HG02623 (cell line): ENCODE measurements at regions not wholly inside any gene's neighbourhood (a gene's known extent, or its start where the extent isn't known, plus 50 kb on each side); places are given as distances from the start of the nearest gene placed in this dataset.
"Not testable (repeated sequence)": the region's sequence is repeated elsewhere in the genome, so short reads cannot be mapped to it uniquely, and the experiment has no call there.

ENCODE experiments used
- ATAC-seq: cut with Tn5 transposase; IDR thresholded peaks from one replicate; pipeline ENCODE4 v1.9.1; 2021; ENCODE audit warnings: moderate library complexity; ENCODE audit not compliant: unreplicated experiment

- no peak for ATAC-seq
Measured at GRCh38 chr4:12716896-12717295, 767.2 kb downstream of the RAB28 start.

- ATAC-seq, result no peak
Measured at GRCh38 chr4:12712648-12713339, 771.3 kb downstream of the RAB28 start.

DNA sequence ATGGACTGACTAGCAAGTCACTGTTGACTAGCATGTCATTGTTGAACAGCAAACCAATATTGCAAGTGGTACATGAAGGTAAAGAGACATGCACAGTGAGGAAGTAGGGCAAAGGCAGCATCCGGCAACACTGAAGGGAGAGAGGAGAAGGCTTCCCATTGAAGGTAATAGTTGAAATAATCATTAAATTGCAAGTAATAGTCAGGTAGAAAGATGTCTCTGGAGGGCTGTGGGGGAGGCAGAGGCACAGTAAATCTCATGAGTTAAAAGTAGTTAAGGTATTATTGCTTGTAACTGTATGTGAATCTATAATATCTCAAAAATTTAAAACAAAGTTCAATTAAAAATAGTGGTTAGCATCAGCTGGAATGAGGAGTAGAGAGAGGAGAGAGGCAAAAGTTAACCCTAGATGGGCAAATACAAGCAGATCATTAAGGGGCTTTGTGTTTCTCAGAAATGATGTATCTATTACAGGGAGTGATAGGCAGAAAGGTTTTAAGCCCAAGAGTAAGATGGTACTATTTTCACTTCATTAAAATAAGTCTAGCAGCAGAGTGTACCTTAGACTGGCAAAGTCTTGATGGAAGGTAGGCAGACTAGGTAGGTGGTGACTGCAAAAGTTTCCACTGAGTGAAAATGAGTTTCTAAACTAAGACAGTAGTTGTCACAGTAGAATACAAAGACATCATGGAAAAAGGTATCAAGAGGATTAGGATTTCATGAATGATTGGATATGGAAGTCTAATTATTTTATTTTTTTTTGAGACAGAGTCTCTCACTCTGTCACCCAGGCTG is 776.6 kb downstream of the RAB28 start:
- ATAC-seq, result no peak

DNA sequence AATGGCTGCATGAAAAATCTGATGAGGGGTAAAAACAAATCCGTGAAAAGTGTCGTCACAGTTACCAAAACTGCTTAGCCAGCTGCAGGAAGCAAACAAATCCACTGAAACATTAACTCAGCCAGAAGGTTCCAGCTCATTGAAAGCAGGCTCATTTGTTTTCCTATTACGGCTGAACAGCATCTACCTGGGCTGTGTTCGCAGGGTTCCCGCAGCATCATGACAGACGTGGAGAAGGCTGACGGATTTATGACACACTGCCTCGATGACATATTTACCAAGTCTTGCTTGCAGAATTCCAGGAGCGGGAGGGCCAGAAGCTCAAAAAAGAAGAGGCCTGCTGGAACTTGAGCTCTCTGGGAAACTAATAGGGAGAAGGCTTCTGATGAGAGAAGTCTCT is 781.1 kb downstream of the RAB28 start:
- no peak for ATAC-seq

DNA sequence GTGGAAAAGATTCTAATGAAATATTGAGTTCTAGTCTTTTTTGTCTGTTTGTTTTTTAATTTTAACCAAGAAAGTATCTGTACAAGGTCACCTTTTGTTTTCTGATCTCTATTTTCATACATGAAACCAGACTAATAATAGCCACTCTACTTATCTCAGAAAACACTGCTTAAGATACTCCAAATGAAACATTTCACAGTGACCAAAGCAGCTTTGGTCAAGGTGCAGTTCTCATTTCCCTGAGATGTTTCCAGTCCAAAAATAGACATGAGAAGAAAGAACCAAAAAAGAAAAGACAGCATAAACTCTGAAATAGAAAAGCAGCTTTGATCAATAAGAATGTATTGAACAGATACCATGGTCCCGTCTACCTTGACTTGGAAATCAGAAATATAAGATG is 782.8 kb downstream of the RAB28 start:
- no peak for ATAC-seq

- ATAC-seq, result no peak
Measured at GRCh38 chr4:12697970-12698369, 786.2 kb downstream of the RAB28 start.

- no peak for ATAC-seq
Measured at GRCh38 chr4:12692815-12693214, 791.3 kb downstream of the RAB28 start.

GRCh38 chr4:12691168-12691567 is 793.0 kb downstream of the RAB28 start:
- no peak for ATAC-seq

DNA sequence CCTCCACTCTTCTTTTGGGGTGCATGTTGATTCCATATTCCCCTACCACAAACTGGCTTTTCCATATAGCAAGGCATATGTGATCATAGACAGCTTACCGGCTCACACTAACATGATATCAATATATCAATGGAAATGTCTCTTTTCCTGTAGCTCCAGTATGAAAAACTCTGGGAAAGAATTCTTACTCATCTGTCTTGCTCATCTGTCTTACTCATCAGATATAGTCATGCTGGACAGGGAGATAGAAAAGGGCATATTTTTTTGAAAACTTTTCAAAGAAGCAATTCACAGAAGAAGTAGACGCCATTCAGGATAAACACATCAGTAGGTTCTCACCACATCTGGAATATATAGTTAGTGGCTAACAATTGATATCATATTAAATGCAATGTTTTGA is 794.7 kb downstream of the RAB28 start:
- no peak for ATAC-seq

DNA sequence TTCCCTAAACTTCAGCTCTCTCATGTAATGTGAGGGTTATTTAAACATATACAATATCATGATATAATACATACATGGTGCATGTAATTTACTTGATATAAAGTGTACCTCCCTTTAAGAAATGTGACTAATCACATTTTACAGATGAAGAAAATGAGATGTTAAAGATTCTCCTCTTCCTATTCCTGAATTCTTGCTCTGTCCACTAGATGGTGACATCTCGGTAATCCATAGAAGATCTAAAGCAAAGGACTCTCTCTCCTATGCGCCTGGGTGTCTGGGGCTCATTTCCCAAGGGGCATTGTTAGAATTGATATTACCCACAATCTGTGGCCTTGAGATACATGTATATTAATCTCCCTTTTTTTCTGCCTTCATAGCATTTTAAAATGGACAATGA is 804.9 kb downstream of the RAB28 start:
- ATAC-seq, result no peak

- no peak for ATAC-seq
Measured at GRCh38 chr4:12674184-12674583, 810.0 kb downstream of the RAB28 start.

GRCh38 chr4:12672303-12672702 is 811.8 kb downstream of the RAB28 start:
- no peak for ATAC-seq

GRCh38 chr4:12658146-12658545 is 826.0 kb downstream of the RAB28 start:
- no peak for ATAC-seq

GRCh38 chr4:12651876-12652275 is 832.3 kb downstream of the RAB28 start:
- no peak for ATAC-seq

DNA sequence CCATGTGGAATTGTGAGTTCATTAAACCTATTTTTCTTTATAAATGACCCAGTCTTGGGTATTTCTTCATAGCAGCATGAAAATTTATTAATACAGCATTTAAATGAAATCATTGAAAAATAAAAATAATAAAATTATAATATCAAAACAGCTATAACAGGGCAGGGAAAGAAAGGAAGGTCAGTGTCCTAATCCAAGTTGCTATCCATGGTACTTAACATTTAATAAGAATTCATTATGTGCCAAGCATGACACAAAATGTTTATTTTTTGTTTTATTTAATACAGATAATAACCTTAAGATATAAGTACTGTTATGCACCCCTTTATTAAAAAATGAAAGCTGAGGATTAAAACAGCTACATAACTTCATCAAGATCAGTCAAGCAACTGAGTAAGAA is 838.4 kb downstream of the RAB28 start:
- no peak for ATAC-seq

DNA sequence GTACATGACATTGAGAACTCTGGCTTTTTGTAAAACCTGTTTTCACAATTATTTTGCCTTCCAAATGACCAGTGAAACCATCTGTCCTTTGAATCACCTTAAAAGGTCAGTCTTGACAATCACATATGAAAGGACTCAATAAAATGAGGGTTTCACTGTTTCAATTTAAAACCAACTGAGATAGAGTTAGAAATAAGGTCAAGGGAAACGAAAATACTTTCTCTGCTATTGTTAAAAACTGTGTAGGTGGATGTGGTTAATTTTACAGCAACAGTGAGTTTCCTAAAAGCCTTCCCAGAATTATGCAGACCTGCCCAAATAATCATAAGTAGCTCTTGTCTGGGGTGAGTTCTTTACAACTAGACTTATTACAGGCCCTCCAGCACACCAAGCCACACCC is 839.9 kb downstream of the RAB28 start:
- no peak for ATAC-seq

DNA sequence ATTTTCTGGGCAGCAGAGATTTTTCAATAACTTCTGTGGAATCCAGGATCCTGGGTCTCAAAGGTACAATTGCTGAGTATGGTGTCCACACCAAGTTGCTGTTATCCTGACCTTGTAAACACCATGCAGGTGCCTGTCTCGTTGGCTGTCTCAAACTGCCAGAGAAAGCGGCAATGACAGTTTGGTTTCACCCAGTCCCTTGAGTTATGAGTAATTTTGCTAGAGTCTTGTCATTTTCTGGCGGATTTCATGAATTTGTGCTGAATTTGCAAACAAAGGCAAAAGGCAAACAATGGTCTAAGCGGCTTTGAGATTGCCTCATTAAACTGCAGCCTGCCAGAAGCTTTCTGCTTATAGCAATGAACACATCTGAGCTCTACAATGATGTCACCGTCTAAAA is 847.9 kb downstream of the RAB28 start:
- ATAC-seq, result no peak

DNA sequence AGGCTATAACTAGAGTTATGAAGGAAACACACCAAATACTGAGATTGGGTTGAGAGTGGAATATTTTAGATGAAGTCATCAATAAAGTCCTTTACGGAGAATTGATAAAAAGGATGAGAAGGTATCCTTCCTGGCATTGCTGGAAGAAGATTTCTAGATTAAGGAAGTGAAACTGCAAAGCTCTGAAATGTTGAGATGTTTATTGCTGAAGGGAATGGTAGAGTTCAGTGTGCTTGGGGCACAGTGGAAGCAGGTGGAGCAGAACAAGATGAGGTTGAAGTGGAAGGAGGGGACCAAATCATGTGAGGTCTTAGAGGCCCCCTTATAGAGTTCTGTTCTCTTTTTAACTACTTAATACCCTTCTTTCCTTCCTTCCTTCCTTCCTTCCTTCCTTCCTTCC is 848.5 kb downstream of the RAB28 start:
- ATAC-seq, result no peak

DNA sequence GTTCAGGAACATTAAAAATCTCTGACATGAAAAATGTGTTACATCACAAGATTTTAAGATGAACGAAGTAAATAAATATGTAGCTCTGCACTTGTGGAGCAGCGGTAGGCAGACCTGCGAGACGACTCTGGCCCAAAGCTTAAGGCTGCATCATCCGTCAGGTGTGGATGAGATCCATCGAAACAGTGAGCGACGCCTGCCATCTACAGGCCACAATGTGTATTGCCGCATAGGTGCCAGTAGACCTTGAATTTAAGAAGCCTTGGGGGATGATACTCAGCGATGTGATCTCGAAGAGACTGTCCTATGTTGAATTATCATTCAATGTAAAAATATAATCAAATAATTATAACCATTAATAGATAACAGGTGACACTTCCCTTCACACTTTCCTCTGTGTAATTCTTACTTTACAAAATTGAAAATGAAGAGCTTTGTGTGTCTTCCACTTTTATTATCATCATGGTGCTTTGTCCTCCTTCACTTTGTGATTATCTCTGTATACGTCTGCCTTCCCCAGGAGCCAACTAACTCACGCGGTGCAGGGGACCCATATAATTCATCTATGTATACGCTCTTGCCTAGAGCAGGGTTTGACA is 851.0 kb downstream of the RAB28 start:
- peak; percentile 97 for ATAC-seq

- no peak for ATAC-seq
Measured at GRCh38 chr4:12615822-12616221, 868.3 kb downstream of the RAB28 start.

DNA sequence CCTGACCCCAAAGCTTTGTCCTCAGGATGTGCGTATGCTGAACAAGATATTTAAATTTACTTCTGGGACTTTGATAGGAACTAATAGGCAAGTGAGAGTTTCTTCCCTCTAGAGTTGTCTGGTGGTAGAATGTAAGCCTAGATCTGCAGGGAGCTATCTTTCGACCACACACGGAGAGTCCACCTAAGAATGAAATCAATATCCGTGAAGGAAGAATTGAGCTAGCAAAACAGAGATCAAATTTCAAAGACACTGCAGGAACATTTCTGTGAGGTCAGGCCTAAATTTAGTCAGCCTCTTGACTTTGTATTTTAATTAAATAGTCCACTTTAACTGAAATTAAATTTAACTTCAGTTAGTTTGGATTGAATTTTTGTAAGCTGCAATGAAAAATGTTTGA is 871.3 kb downstream of the RAB28 start:
- no peak for ATAC-seq

- ATAC-seq, result not testable (repeated sequence)
Measured at GRCh38 chr4:12609212-12609875, 874.8 kb downstream of the RAB28 start.
